Loucy (cell line): ENCODE measurements at regions not wholly inside any gene's neighbourhood (a gene's known extent, or its start where the extent isn't known, plus 50 kb on each side); places are given as distances from the start of the nearest gene placed in this dataset.

ENCODE experiments used
- EZH2phosphoT487 ChIP-seq: fragments of 200-600 bp; IDR thresholded peaks from 2 replicates; pipeline ENCODE4 v1.6.1; 2018; ENCODE audit warnings: antibody characterized with exemption, mild to moderate bottlenecking, moderate library complexity, borderline replicate concordance
- TF ChIP-seq, protein P1 (sequence below): fragments of 200-600 bp; sonication (generic); conservative IDR thresholded peaks from 2 replicates; pipeline ENCODE4 v1.5.1; 2014; ENCODE audit warnings: mild to moderate bottlenecking, antibody characterized with exemption, low read length

DNA sequence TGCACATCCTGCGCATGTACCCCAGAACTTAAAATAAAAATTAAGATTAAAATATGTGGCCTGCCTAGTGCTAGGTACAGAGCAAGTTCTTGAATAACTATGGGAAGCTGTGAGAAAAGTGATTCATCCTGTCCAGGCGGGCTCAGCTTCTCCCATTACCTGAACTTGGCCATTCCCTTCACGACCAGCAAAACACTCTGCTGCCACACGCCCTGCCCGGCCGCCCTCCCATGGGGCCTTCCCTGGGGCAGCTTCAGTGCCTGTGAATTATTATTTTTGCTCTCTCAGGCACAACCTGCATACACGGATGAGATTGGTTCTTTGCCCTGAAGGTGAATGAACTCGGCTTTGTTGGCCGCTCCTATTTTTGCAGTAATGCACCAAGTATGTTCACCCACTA lies 209.2 kb upstream of the SHH start:
- TF ChIP-seq, protein P1, sequence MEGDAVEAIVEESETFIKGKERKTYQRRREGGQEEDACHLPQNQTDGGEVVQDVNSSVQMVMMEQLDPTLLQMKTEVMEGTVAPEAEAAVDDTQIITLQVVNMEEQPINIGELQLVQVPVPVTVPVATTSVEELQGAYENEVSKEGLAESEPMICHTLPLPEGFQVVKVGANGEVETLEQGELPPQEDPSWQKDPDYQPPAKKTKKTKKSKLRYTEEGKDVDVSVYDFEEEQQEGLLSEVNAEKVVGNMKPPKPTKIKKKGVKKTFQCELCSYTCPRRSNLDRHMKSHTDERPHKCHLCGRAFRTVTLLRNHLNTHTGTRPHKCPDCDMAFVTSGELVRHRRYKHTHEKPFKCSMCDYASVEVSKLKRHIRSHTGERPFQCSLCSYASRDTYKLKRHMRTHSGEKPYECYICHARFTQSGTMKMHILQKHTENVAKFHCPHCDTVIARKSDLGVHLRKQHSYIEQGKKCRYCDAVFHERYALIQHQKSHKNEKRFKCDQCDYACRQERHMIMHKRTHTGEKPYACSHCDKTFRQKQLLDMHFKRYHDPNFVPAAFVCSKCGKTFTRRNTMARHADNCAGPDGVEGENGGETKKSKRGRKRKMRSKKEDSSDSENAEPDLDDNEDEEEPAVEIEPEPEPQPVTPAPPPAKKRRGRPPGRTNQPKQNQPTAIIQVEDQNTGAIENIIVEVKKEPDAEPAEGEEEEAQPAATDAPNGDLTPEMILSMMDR, result no peak
- no peak for TF ChIP-seq EZH2phosphoT487
